Stimulated activated CD8-positive, alpha-beta memory T cell treated with anti-CD3 and anti-CD28 coated beads, Interleukin-15, amount 100 ng/mL, for 4 hours (primary cell): ENCODE measurements at regions not wholly inside any gene's neighbourhood (a gene's known extent, or its start where the extent isn't known, plus 50 kb on each side); places are given as distances from the start of the nearest gene placed in this dataset.
"Not testable (repeated sequence)": the region's sequence is repeated elsewhere in the genome, so short reads cannot be mapped to it uniquely, and the experiment has no call there.

Experiments used
- DNase-seq, 2 donors: peaks; one replicate each; pipeline ENCODE4 v3.0.0-alpha.2; 2020; ENCODE audit warnings: low read depth in 2 of 2

DNA sequence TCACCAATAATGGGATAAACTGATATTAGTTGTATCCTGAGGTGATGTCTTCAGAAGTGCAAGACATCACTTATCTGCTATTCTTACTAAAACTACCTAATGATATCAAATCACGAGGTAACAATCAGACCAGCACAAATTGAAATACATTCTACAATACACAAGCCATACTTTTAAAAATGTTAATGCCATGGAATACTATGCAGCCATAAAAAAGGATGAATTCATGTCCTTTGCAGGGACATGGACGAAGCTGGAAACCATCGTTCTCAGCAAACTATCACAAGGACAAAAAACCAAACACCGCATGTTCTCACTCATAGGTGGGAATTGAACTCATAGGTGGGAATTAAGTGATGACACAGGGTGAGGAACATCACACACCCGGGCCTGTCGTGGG, 129.3 kb downstream of the SST start:
- no peak for DNase-seq

DNA sequence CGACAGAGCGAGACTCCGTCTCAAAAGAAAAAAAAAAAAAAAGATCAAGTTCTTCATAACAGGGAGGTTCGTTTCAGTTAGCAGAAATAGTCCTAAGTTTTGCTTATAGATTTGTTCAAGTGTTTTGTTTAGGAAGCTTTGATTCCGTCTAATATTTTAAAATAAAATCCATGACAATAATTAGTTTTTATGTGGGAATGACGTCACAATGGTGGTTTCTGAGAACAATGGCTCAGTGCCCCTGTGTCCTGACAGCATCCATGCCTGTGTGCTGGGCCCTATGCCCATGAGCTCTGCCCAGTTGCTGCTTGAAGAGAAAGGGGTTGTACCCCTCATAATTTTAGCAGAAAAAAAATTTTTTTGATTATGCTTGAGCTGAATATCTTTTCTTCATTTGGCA, 134.0 kb downstream of the SST start:
- DNase-seq, result no peak

- DNase-seq, result no peak
These were observed 136.4 kb downstream of the SST start for GRCh38 chr3:187533797-187534196.

DNA sequence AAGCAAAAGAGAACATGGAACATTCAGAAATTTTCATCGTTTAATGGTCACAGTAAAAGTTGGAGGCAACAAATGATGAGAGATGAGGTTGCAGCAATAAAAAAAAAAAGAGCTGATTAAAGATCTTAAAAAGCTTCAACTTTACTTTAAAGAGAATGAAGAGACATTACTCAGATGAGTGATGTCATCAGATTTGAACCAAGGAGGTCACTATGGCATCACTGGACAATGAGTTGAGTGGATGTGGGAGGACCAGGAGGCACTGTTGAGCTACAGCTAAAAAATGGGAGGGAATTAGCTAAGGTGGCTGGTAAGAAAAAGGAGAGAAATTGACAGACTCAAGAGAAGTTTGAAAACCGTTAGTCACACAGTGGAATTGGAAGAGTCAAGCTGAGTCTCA, 138.4 kb downstream of the SST start:
- no peak for DNase-seq

DNA sequence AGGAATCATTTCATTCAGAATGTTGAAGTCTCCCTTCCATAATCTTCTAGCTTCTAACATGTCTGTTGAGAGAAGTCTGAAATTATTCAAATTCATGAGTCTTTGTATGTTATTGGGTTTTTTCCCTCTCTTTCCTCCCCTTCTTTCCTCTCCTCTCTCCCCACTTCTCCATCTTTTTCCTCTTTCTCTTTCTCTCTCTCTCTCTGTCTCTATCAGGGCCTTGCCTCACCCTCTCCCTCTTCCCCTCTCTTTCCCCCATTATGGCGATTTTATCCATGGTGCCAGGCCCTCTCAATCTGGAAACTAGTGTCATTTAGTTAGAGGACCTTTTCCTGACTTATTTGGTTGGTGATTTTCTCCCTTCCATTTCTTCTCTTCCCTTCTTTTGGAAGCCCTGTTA, 147.3 kb downstream of the SST start:
- DNase-seq, result no peak

DNA sequence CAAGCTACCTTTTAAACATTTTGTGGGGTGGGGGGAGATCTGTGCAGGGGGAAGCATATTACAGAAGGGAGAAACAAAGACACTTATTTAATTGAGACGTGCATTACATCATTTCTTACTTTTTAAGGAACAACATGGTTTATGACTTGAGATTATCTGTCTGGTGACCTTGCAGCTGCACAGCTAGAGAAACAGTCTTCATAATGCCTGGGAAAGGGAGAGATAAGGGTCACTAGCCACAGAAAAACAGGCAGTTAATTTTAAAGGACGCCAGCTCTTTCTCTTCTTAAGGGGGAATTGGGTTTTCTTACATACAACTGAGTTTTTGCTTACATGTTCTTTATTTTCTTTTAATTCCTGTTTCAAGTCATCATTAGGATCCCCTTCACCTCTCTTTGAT, 147.9 kb downstream of the SST start:
- no peak for DNase-seq

- DNase-seq, result no peak
These were observed 148.6 kb downstream of the SST start for GRCh38 chr3:187521546-187521945.

- DNase-seq, result no peak
These were observed 149.9 kb downstream of the SST start for GRCh38 chr3:187520027-187520945.

- no peak for DNase-seq
These were observed 150.7 kb downstream of the SST start for GRCh38 chr3:187519428-187519890.

GRCh38 chr3:187518616-187519015, 150.4 kb downstream of the RTP4 start:
- no peak for DNase-seq

- no peak for DNase-seq
These were observed 150.0 kb downstream of the RTP4 start for GRCh38 chr3:187518207-187518606.

DNA sequence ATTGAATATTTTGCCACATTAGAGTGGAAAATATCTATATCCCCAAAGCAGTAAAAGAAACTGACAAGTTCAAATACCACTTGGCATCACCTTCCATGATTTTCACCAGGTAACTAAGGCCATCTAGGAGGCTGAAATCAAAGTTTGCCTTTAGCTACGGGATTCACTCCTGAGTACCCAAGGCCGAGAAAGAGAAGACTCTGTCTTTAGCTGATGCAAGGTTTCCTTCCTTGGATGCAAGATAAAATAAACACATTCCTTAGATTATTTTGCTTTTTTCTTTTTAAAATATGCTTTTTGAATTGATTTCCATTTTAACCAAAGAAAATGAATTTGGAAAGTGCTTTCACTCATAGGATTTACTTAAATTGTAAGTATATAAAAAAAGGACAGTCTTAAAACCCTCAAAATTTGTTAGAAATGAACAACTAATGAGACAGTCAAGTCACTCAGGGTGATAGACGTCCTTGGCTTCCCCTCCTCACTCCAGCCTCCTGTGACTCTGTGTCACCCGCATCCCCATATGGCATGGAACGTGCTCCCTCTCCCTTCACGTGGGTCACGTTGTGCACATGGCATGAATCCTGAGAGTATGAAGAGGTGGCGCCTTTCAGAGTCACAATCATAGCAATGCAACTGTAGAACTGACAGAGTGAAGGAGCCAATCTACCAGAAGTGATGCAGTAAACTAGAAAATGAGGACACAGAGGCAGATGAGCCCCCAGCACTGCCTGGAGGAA, 148.4 kb downstream of the RTP4 start:
- no peak for DNase-seq

GRCh38 chr3:187507905-187508304, 139.7 kb downstream of the RTP4 start:
- no peak for DNase-seq

DNA sequence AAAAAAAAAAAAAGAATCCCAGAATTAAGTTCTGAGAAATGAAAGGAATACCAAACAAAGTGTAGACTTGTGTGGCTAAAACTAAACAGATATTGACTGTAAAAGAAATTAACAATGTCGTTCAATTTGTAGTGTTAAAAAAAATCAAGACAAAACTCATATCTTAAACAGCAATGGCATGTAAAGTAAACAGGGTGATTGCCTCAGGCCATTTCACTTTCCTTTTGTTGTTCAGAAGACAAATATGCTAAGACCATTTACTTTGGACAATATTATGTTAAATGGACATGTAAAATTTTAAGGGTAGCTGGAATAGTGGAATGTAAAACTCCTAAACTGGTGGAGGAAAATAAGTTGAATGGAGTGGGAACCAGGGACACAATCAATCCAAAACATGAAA, 139.1 kb downstream of the RTP4 start:
- DNase-seq, result no peak

- no peak for DNase-seq
These were observed 136.2 kb downstream of the RTP4 start for GRCh38 chr3:187504435-187504834.

GRCh38 chr3:187498211-187498724, 130.1 kb downstream of the RTP4 start:
- no peak for DNase-seq

- no peak for DNase-seq
These were observed 128.9 kb downstream of the RTP4 start for GRCh38 chr3:187497052-187497451.

DNA sequence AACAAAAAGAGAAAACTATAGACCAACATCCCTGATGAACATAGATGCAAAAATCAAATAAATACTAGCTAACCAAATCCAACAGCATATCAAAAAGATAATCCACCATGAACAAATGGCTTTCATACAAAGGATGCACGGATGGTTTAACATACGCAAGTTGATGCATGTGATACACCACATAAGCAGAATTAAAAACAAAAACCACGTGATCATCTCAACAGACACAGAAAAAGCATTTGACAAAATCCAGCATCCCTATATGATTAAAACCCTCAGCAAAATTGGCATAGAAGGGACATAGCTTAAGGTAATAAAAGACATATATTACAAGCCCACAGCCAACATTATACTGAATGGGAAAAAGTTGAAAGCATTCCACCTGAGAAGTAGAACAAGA, 125.9 kb downstream of the RTP4 start:
- DNase-seq, result not testable (repeated sequence)

GRCh38 chr3:187491371-187491770, 123.2 kb downstream of the RTP4 start:
- DNase-seq, result no peak

- DNase-seq, result no peak
These were observed 122.2 kb downstream of the RTP4 start for GRCh38 chr3:187490366-187490765.

DNA sequence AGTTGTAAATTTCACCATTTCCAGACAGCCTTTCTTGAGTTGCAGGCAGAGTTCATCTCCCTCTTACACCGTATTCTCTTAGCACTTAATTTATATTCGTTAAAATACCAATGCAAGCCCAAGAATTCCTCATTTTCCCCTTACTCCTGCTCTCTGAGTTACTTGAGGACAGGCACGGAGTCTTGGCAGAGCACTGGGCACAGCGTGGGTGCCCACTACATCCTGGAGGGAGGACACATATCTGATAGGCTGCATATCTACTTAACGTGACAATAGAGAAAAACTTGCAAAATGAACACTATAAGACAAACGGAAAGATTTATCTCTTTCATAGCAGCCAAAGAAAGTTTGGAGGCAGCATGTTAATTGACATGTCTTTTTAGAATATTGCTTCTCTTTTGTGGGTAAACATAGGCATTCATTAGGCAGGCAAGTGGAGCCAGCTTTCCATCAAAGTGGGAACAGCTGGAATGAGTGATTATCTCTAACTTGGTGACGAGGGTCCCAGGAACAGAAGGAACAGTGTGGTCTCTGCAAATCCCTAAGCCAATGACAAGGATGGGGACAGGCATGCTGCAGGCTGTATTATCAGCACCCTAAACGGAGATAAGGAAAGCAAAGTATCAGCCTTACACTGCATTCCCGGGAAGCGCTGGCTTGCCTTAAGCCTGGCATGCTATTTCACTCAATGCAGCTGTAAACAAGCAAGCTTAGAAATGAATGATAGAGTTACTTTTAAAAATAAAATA, 116.5 kb downstream of the RTP4 start:
- DNase-seq, result no peak

- no peak for DNase-seq
These were observed 113.2 kb downstream of the RTP4 start for GRCh38 chr3:187481426-187481825.
